B cell (primary cell): ENCODE measurements at regions not wholly inside any gene's neighbourhood (a gene's known extent, or its start where the extent isn't known, plus 50 kb on each side); places are given as distances from the start of the nearest gene placed in this dataset.

Experiments
- ATAC-seq: fragments of 200-7000 bp; cut with Tn5 transposase; one replicate; pipeline ENCODE4 v1.10.0; 2021; ENCODE audit warnings: low read depth, mild to moderate bottlenecking, moderate number of reproducible peaks, moderate library complexity
- CTCF ChIA-PET: fragments of 350-600 bp; sonication (Branson Sonifier 250); formaldehyde crosslinking; loops from one replicate; lab custom pipeline; 2021; ENCODE audit warnings: antibody characterized with exemption, inconsistent platforms; lab: Charles Lee
- POLR2A ChIA-PET: fragments of 350-600 bp; sonication (Branson Sonifier 250); formaldehyde crosslinking; loops from one replicate; lab custom pipeline; 2021; ENCODE audit warnings: antibody characterized with exemption; lab: Charles Lee
- DNase-seq: peaks from one replicate; pipeline ENCODE4 v3.0.0; 2013
- H2AFZ ChIP-seq: 2 replicates; pipeline ENCODE4 v1.6.1; 2012; ENCODE audit warnings: mild to moderate bottlenecking, low read depth, low read length; ENCODE audit not compliant: insufficient read depth, poor library complexity, severe bottlenecking
- H3K27ac ChIP-seq, 2 donors: 1 replicate in 1 of 2; 2 replicates in 1 of 2; pipeline ENCODE4 v1.5.1; 2012 to 2013; ENCODE audit warnings: low read length in 2 of 2, mild to moderate bottlenecking in 2 of 2, moderate library complexity in 1 of 2
- H3K27me3 ChIP-seq, 4 experiments: fragments of 200-600 bp in 1 of 4; sonication (generic) in 1 of 4; replicated peaks in 1 of 4; 1 replicate in 2 of 4; 2 replicates in 2 of 4; pipeline versions ENCODE4 v1.6.1 to v1.7.0; 2013 to 2016; ENCODE audit warnings: low read length in 3 of 4, mild to moderate bottlenecking in 2 of 4, mixed read lengths in 1 of 4, moderate library complexity in 1 of 4; ENCODE audit not compliant: insufficient read depth in 4 of 4, control insufficient read depth in 3 of 4; ENCODE audit errors: control extremely low read depth in 1 of 4
- H3K36me3 ChIP-seq, 2 experiments: replicated peaks in 1 of 2; 1 replicate in 1 of 2; 2 replicates in 1 of 2; pipeline versions ENCODE4 v1.6.1 to v1.7.1; 2013; ENCODE audit warnings: low read length in 1 of 2; ENCODE audit not compliant: insufficient read depth in 2 of 2, control insufficient read depth in 1 of 2; ENCODE audit errors: control extremely low read depth in 1 of 2, extremely low read depth in 1 of 2
- H3K4me1 ChIP-seq, 2 donors: fragments of 200-600 bp in 1 of 2; sonication (generic) in 1 of 2; 1 replicate in 1 of 2; 2 replicates in 1 of 2; pipeline versions ENCODE4 v1.5.1 to v1.6.1; 2013 to 2017; ENCODE audit warnings: low read length in 2 of 2; ENCODE audit not compliant: control insufficient read depth in 2 of 2, insufficient read depth in 2 of 2
- H3K4me2 ChIP-seq: replicated peaks from 2 replicates; pipeline ENCODE3; 2012; ENCODE audit warnings: mild to moderate bottlenecking, low read depth, low read length; ENCODE audit not compliant: poor library complexity, severe bottlenecking
- H3K4me3 ChIP-seq, 5 experiments: fragments of 200-600 bp in 1 of 5; sonication (generic) in 1 of 5; 1 replicate in 3 of 5; 2 replicates in 2 of 5; pipeline versions ENCODE4 v1.5.1 to v1.7.0; 2011 to 2016; ENCODE audit warnings: low read length in 4 of 5, mild to moderate bottlenecking in 4 of 5, low read depth in 2 of 5, control low read depth in 1 of 5, moderate library complexity in 1 of 5; ENCODE audit not compliant: insufficient read depth in 1 of 5; ENCODE audit errors: control extremely low read depth in 1 of 5, extremely low read depth in 1 of 5
- H3K79me2 ChIP-seq: fragments of 200-600 bp; sonication (generic); one replicate; pipeline ENCODE4 v1.6.0; 2016; ENCODE audit warnings: low read length; ENCODE audit not compliant: control insufficient read depth, insufficient read depth
- H3K9ac ChIP-seq: fragments of 200-600 bp; sonication (generic); 2 replicates; pipeline ENCODE4 v1.6.1; 2017; ENCODE audit warnings: mild to moderate bottlenecking, low read length, moderate library complexity
- H3K9me3 ChIP-seq, 3 donors: one replicate each; pipeline versions ENCODE4 v1.6.1 to v1.7.1; 2013; ENCODE audit warnings: low read length in 2 of 3; ENCODE audit not compliant: control insufficient read depth in 2 of 3, insufficient read depth in 1 of 3; ENCODE audit errors: control extremely low read depth in 1 of 3
- H4K20me1 ChIP-seq: 2 replicates; pipeline ENCODE4 v1.6.0; 2012; ENCODE audit warnings: mild to moderate bottlenecking, low read length; ENCODE audit not compliant: insufficient read depth, control insufficient read depth, poor library complexity, severe bottlenecking
- H3K27ac Mint-ChIP-seq: one replicate; pipeline ENCODE4 v1.8.0; 2021; ENCODE audit warnings: mixed read lengths
- H3K27me3 Mint-ChIP-seq: one replicate; pipeline ENCODE4 v1.8.0; 2021; ENCODE audit warnings: mixed read lengths
- H3K4me1 Mint-ChIP-seq: one replicate; pipeline ENCODE4 v1.8.0; 2021; ENCODE audit warnings: mixed read lengths
- H3K4me3 Mint-ChIP-seq: one replicate; pipeline ENCODE4 v1.8.0; 2021; ENCODE audit warnings: mixed read lengths
- H3K9me3 Mint-ChIP-seq: one replicate; pipeline ENCODE4 v1.8.0; 2022; ENCODE audit warnings: mixed read lengths; ENCODE audit not compliant: insufficient read depth
- EZH2 ChIP-seq: IDR thresholded peaks from 2 replicates; pipeline ENCODE4 v1.6.1; 2012; ENCODE audit warnings: borderline replicate concordance, low read depth, mild to moderate bottlenecking, moderate library complexity, low read length; ENCODE audit not compliant: insufficient read depth, poor library complexity, severe bottlenecking
- WGBS: methylation state at CpG from one replicate; pipeline ENCODE4 v1.1.5; 2013; ENCODE audit warnings: missing lambda C conversion rate; ENCODE audit not compliant: insufficient coverage; 5-methylcytosine and 5-hydroxymethylcytosine counted together
- intact Hi-C: fragments of 100-400 bp; cut with micrococcal nuclease; formaldehyde crosslinking; loops from one replicate; pipeline ENCODE4 v1.10.0; 2022
- TF ChIP-seq, protein P1 (sequence below): fragments of 200-600 bp; IDR thresholded peaks from one replicate; pipeline ENCODE4 v1.8.0; 2022; ENCODE audit warnings: antibody characterized with exemption, mild to moderate bottlenecking

DNA sequence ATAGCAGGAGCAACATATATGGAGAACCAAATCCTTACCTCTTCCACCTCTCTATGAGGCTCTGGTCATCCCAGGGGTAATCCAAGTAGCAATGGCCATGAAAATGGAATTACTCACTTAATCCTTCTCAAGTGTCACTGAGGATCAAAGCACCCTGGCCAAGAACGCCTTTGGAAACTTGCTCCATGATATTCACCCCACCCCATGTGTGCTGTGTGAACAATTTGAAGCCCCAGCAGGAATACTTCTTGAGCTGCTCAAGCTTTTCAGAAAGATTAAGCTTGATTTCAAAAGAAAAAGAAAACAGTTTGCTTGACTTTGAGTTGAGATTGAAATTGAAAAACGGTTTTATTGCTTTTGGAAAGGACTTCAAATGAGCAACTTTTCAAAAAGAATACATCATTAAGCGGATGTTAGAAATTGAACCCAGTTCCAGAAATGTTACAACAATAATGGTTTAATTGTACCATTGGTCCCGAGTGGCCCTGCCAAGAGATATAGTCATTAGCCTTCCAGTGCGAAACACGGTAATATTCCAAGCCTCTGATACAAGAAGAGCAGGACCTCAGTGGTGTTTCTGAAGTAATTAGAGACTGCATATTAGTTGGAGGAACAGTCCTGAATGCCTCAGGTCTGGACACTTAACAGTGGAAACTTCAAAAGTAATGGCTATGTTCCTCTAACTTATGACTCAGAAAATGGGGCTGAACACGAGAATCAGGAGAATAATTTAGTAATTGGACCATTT, 208.1 kb downstream of the NEBL start:
- CTCF ChIA-PET = no interaction called here
- no peaks in the 10 kb centered on the region for H3K9me3 Mint-ChIP-seq
- POLR2A ChIA-PET = no interaction called here
- DNase-seq (no peak), ATAC-seq (no peak)
- no peak overlapping the region for H2AFZ ChIP-seq
- H3K27me3 Mint-ChIP-seq = no peaks in the 10 kb centered on the region
- H3K9ac ChIP-seq = no peak overlapping the region
- no peaks in the 10 kb centered on the region for H3K36me3 ChIP-seq
- H3K79me2 ChIP-seq = no peaks in the 10 kb centered on the region
- no peaks in the 10 kb centered on the region for H3K27me3 ChIP-seq
- H3K4me1 Mint-ChIP-seq = no peaks in the 10 kb centered on the region
- H3K9me3 ChIP-seq = peaks cover 0 to 3% (median 0%) of the 10 kb centered on the region in 3 donors
- no peak overlapping the region for H3K4me3 Mint-ChIP-seq
- H3K4me1 ChIP-seq = no peaks in the 10 kb centered on the region
- H3K27ac Mint-ChIP-seq = no peak overlapping the region
- H4K20me1 ChIP-seq = no peaks in the 10 kb centered on the region
- TF ChIP-seq, protein P1, sequence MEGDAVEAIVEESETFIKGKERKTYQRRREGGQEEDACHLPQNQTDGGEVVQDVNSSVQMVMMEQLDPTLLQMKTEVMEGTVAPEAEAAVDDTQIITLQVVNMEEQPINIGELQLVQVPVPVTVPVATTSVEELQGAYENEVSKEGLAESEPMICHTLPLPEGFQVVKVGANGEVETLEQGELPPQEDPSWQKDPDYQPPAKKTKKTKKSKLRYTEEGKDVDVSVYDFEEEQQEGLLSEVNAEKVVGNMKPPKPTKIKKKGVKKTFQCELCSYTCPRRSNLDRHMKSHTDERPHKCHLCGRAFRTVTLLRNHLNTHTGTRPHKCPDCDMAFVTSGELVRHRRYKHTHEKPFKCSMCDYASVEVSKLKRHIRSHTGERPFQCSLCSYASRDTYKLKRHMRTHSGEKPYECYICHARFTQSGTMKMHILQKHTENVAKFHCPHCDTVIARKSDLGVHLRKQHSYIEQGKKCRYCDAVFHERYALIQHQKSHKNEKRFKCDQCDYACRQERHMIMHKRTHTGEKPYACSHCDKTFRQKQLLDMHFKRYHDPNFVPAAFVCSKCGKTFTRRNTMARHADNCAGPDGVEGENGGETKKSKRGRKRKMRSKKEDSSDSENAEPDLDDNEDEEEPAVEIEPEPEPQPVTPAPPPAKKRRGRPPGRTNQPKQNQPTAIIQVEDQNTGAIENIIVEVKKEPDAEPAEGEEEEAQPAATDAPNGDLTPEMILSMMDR = no peak
- H3K4me2 ChIP-seq = no peak overlapping the region
- no peak overlapping the region for H3K27ac ChIP-seq
- no peak overlapping the region for H3K4me3 ChIP-seq
- WGBS = 95% methylated on average over 4 of the region's 7 CpGs
- intact Hi-C loops = no loop called here

DNA sequence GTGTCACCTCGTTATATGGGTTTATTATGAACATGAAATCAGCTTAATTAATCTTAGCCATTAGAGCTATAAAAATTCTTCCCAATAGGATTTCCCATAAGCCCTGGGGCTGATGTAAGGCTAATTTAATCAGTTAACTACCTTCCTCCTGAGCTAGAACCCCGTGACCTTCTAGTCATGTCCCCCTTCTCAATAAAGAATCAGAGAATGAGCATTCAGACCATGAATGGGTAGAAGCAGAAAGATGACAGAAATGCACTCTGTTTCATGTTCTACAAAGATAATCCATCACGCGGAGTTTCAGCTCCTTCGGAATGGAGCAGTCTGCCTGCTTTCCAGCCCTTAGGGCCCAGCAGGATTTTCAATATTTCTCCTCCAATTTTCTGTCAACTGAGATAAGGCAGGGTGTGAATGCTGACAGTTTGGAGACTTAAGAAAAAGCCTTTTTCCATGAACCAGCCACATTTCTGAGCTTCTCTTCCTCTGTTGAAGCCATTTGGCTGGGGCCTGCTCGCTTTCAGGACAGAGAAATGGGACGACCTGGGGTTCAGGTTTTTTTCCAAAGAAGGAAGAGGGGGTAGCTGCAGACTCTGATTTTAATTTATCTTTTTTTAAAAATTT, 211.0 kb downstream of the NEBL start:
- DNase-seq (no peak), ATAC-seq (no peak)
- Histone ChIP-seq H3K79me2 (no peaks in the 10 kb centered on the region), H3K27ac (no peak overlapping the region), H3K4me3 (no peak overlapping the region), H3K9ac (no peak overlapping the region), H3K27me3 (no peaks in the 10 kb centered on the region), H2AFZ (no peak overlapping the region), H3K36me3 (no peaks in the 10 kb centered on the region), H3K9me3 (peaks cover 0 to 3% (median 0%) of the 10 kb centered on the region in 3 donors), H4K20me1 (no peaks in the 10 kb centered on the region), H3K4me2 (no peak overlapping the region), H3K4me1 (no peaks in the 10 kb centered on the region)
- H3K9me3 Mint-ChIP-seq = no peaks in the 10 kb centered on the region
- H3K27ac Mint-ChIP-seq = no peak overlapping the region
- H3K27me3 Mint-ChIP-seq = no peaks in the 10 kb centered on the region
- TF ChIP-seq EZH2 = no peak
- TF ChIP-seq, protein P1 = no peak
- no peak overlapping the region for H3K4me3 Mint-ChIP-seq
- ChIA-PET POLR2A (no interaction called here), CTCF (no interaction called here)
- intact Hi-C loops = no loop called here
- WGBS = no CpG with 5 or more reads among the region's 7 CpGs
- H3K4me1 Mint-ChIP-seq = no peaks in the 10 kb centered on the region
